IMR-90 (cell line): ENCODE measurements at regions not wholly inside any gene's neighbourhood (a gene's known extent, or its start where the extent isn't known, plus 50 kb on each side); places are given as distances from the start of the nearest gene placed in this dataset.

Experiments used
- ATAC-seq: fragments of 200-7000 bp; cut with Tn5 transposase; 2 replicates; pipeline ENCODE4 v1.9.1; 2020; ENCODE audit warnings: low read depth, mild to moderate bottlenecking, moderate library complexity
- BruUV-seq: library from RNA; stranded (reverse); fragments of 400-500 nt; replicated peaks from 2 replicates; lab custom pipeline; 2021; lab: Mats Ljungman, UMichigan
- CTCF ChIA-PET: fragments of 300-600 bp; formaldehyde crosslinking; extraction: SDS; loops from one replicate; lab custom pipeline; 2021; ENCODE audit warnings: antibody characterized with exemption; lab: Yijun Ruan, JAX
- POLR2A ChIA-PET: fragments of 300-600 bp; sonication (Branson Sonifier 250); formaldehyde crosslinking; loops from one replicate; lab custom pipeline; 2022; ENCODE audit warnings: antibody characterized with exemption; ENCODE audit not compliant: unreplicated experiment; lab: Charles Lee
- DNase-seq: peaks from one replicate; pipeline ENCODE4 v3.0.0; 2013
- H2AFZ ChIP-seq: replicated peaks from 2 replicates; pipeline ENCODE3; 2013; ENCODE audit warnings: low read length, mild to moderate bottlenecking; ENCODE audit not compliant: poor library complexity
- H2AK5ac ChIP-seq: 2 replicates; pipeline ENCODE4 v1.6.1; 2013; ENCODE audit warnings: low read depth, low read length, inconsistent platforms
- H2AK9ac ChIP-seq: replicated peaks from 2 replicates; pipeline ENCODE3; 2013; ENCODE audit warnings: mild to moderate bottlenecking, low read depth, low read length, moderate library complexity; ENCODE audit not compliant: poor library complexity
- H2BK120ac ChIP-seq: 2 replicates; pipeline ENCODE4 v1.6.1; 2013; ENCODE audit warnings: low read depth, low read length, inconsistent platforms
- H2BK15ac ChIP-seq: 3 replicates; pipeline ENCODE4 v1.6.1; 2013; ENCODE audit warnings: low read depth, low read length, inconsistent platforms
- H2BK20ac ChIP-seq: 2 replicates; pipeline ENCODE4 v1.6.1; 2013; ENCODE audit warnings: low read depth, mild to moderate bottlenecking, inconsistent platforms, low read length, moderate library complexity
- H2BK5ac ChIP-seq: 2 replicates; pipeline ENCODE4 v1.6.1; 2013; ENCODE audit warnings: mild to moderate bottlenecking, low read depth, low read length, inconsistent platforms; ENCODE audit not compliant: poor library complexity, severe bottlenecking
- H3K14ac ChIP-seq: replicated peaks from 2 replicates; pipeline ENCODE4 v1.6.1; 2013; ENCODE audit warnings: low read depth, low read length, inconsistent platforms
- H3K18ac ChIP-seq: 2 replicates; pipeline ENCODE4 v1.6.1; 2013; ENCODE audit warnings: low read depth, low read length, control low read depth
- H3K23ac ChIP-seq: 2 replicates; pipeline ENCODE4 v1.6.1; 2013; ENCODE audit warnings: low read depth, low read length, inconsistent platforms
- H3K27ac ChIP-seq: 2 replicates; pipeline ENCODE4 v1.5.1; 2013; ENCODE audit warnings: mild to moderate bottlenecking, control low read depth, low read length; ENCODE audit not compliant: insufficient read depth
- H3K27me3 ChIP-seq: 2 replicates; pipeline ENCODE4 v1.6.1; 2013; ENCODE audit warnings: low read length; ENCODE audit not compliant: control insufficient read depth, insufficient read depth
- H3K36me3 ChIP-seq: 2 replicates; pipeline ENCODE4 v1.6.1; 2013; ENCODE audit warnings: low read length, mixed read lengths; ENCODE audit not compliant: control insufficient read depth, insufficient read depth
- H3K4ac ChIP-seq: 2 replicates; pipeline ENCODE4 v1.6.1; 2013; ENCODE audit warnings: low read depth, low read length, inconsistent platforms
- H3K4me1 ChIP-seq: 2 replicates; pipeline ENCODE4 v1.6.1; 2013; ENCODE audit warnings: low read length, mixed read lengths; ENCODE audit not compliant: control insufficient read depth, insufficient read depth
- H3K4me2 ChIP-seq: 2 replicates; pipeline ENCODE4 v1.6.1; 2013; ENCODE audit warnings: low read depth, mild to moderate bottlenecking, control low read depth, low read length, moderate library complexity
- H3K4me3 ChIP-seq: 2 replicates; pipeline ENCODE4 v1.5.1; 2013; ENCODE audit warnings: low read depth, mild to moderate bottlenecking, control low read depth, low read length, moderate library complexity; ENCODE audit not compliant: insufficient read depth
- H3K56ac ChIP-seq: 2 replicates; pipeline ENCODE4 v1.6.1; 2013; ENCODE audit warnings: low read length, inconsistent platforms; ENCODE audit not compliant: insufficient read depth; ENCODE audit errors: extremely low read depth
- H3K79me1 ChIP-seq, 2 experiments: 2 replicates each; pipeline ENCODE4 v1.6.1; 2013; ENCODE audit warnings: low read length in 2 of 2, inconsistent platforms in 1 of 2, low read depth in 1 of 2
- H3K9ac ChIP-seq: 2 replicates; pipeline ENCODE4 v1.6.1; 2013; ENCODE audit warnings: low read depth, low read length, control low read depth
- H3K9me1 ChIP-seq: 2 replicates; pipeline ENCODE4 v1.6.1; 2013; ENCODE audit warnings: low read length, inconsistent platforms; ENCODE audit not compliant: insufficient read depth
- H3K9me3 ChIP-seq: 2 replicates; pipeline ENCODE4 v1.6.1; 2013; ENCODE audit warnings: low read length; ENCODE audit not compliant: control insufficient read depth, insufficient read depth
- H4K20me1 ChIP-seq: 2 replicates; pipeline ENCODE4 v1.6.1; 2013; ENCODE audit warnings: low read length, inconsistent platforms; ENCODE audit not compliant: insufficient read depth
- H4K5ac ChIP-seq: 2 replicates; pipeline ENCODE4 v1.6.1; 2013; ENCODE audit warnings: mild to moderate bottlenecking, low read depth, low read length, control low read depth
- H4K8ac ChIP-seq, 2 experiments: 2 replicates each; pipeline ENCODE4 v1.6.1; 2013; ENCODE audit warnings: low read depth in 2 of 2, low read length in 2 of 2, control low read depth in 1 of 2, inconsistent platforms in 1 of 2
- H4K91ac ChIP-seq: 2 replicates; pipeline ENCODE4 v1.6.1; 2013; ENCODE audit warnings: low read depth, low read length, inconsistent platforms; ENCODE audit not compliant: insufficient read depth
- BHLHE40 ChIP-seq: fragments of 150-350 bp; IDR thresholded peaks from 2 replicates; pipeline ENCODE4 v1.6.1; 2016; ENCODE audit warnings: mild to moderate bottlenecking, low read depth, low read length
- CHD1 ChIP-seq: IDR thresholded peaks from 2 replicates; pipeline ENCODE4 v1.6.1; 2012; ENCODE audit warnings: low read depth, low read length, improper control_type of control experiment
- FOS ChIP-seq: fragments of 150-350 bp; IDR thresholded peaks from 2 replicates; pipeline ENCODE4 v1.6.1; 2016; ENCODE audit warnings: low read depth, low read length
- MAFK ChIP-seq: IDR thresholded peaks from 2 replicates; pipeline ENCODE4 v1.6.1; 2012; ENCODE audit warnings: low read depth, low read length, improper control_type of control experiment
- MAZ ChIP-seq: IDR thresholded peaks from 2 replicates; pipeline ENCODE4 v1.6.1; 2012; ENCODE audit warnings: low read depth, mild to moderate bottlenecking, low read length, improper control_type of control experiment, moderate library complexity, borderline replicate concordance
- MXI1 ChIP-seq: IDR thresholded peaks from 2 replicates; pipeline ENCODE4 v1.6.1; 2012; ENCODE audit warnings: low read depth, mild to moderate bottlenecking, low read length, moderate library complexity, borderline replicate concordance
- POLR2A ChIP-seq: IDR thresholded peaks from 2 replicates; pipeline ENCODE4 v1.6.1; 2012; ENCODE audit warnings: mild to moderate bottlenecking, low read depth, low read length
- RAD21 ChIP-seq: IDR thresholded peaks from 2 replicates; pipeline ENCODE4 v1.6.1; 2012; ENCODE audit warnings: low read length, improper control_type of control experiment
- RCOR1 ChIP-seq: IDR thresholded peaks from 2 replicates; pipeline ENCODE4 v1.6.1; 2012; ENCODE audit warnings: mild to moderate bottlenecking, low read length, improper control_type of control experiment; ENCODE audit not compliant: insufficient replicate concordance
- RFX5 ChIP-seq: IDR thresholded peaks from 2 replicates; pipeline ENCODE4 v1.8.0; 2012; ENCODE audit warnings: low read depth, mild to moderate bottlenecking, low read length, moderate library complexity
- SMC3 ChIP-seq: fragments of 150-350 bp; IDR thresholded peaks from 2 replicates; pipeline ENCODE4 v1.6.1; 2016; ENCODE audit warnings: low read depth, mild to moderate bottlenecking, antibody characterized with exemption, low read length, moderate library complexity
- WGBS, 2 experiments: methylation state at CpG; one replicate each; pipeline versions ENCODE4 v1.1.5 to v1.1.7; 2013; ENCODE audit warnings: missing lambda C conversion rate in 2 of 2; ENCODE audit not compliant: insufficient read length in 1 of 2; ENCODE audit errors: extremely low coverage in 2 of 2; 5-methylcytosine and 5-hydroxymethylcytosine counted together
- dilution Hi-C: fragments of 300-500 bp; cut with HindIII; formaldehyde crosslinking; loops from one replicate; pipeline ENCODE4 v1.14.3; 2018; ENCODE audit warnings: low sequenced_read_pairs; ENCODE audit not compliant: unreplicated experiment
- in situ Hi-C: fragments of 300-500 bp; cut with MboI; formaldehyde crosslinking; loops from 3 replicates; pipeline ENCODE4 v1.14.3; 2019; ENCODE audit warnings: low sequenced_read_pairs, inconsistent platforms, mixed read lengths
- intact Hi-C: fragments of 100-400 bp; cut with micrococcal nuclease; formaldehyde crosslinking; loops from 2 replicates; pipeline ENCODE4 v1.10.0; 2022
- TF ChIP-seq, protein P1 (sequence below): conservative IDR thresholded peaks from 2 replicates; pipeline ENCODE4 v1.5.1; 2012; ENCODE audit warnings: mild to moderate bottlenecking, low read depth, low read length, improper control_type of control experiment
- TF ChIP-seq, protein P2 (sequence below): fragments of 150-350 bp; IDR thresholded peaks from 2 replicates; pipeline ENCODE4 v1.6.1; 2017; ENCODE audit warnings: mild to moderate bottlenecking, antibody characterized with exemption, low read length, low read depth
- TF ChIP-seq, protein P3 (sequence below): fragments of 150-350 bp; IDR thresholded peaks from 2 replicates; pipeline ENCODE4 v1.6.1; 2016; ENCODE audit warnings: low read depth, mild to moderate bottlenecking, low read length, moderate library complexity, borderline replicate concordance

DNA sequence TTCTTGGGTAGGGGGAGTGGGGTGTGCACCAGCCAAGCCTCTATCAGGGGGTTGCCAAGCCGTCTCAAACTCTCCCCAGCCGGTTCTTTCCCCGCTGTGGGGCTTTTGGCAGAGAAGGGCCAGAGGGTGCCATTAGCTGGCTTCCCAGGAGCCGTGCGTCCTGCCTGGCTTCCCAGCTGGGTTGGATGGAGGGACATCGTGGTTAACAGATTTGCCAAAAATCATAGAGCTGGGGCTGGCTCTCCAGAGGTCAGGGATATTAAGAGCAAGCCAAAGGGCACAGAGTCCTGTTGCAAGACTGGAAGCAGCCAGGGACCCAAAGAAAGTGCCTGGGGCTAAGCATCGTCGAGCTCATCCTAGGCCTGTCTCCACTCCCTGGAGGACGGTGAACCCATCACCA is 104.6 kb upstream of the HES1 start:
- H3K14ac ChIP-seq: no peak overlapping the region
- H3K4me1 ChIP-seq: no peaks in the 10 kb centered on the region
- H3K27ac ChIP-seq: no peak overlapping the region
- dilution Hi-C loops (no loop called here), intact Hi-C loops (no loop called here), in situ Hi-C loops (no loop called here)
- no peak overlapping the region for H2BK15ac ChIP-seq
- no peak overlapping the region for H4K91ac ChIP-seq
- H3K27me3 ChIP-seq: peaks cover 40% of the 10 kb centered on the region
- no peak overlapping the region for H2BK120ac ChIP-seq
- 43% methylated on average over 1 of the region's 9 CpGs; no CpG with 5 or more reads in 1 of the 2 experiments for WGBS, 2 experiments
- ATAC-seq (no peak), DNase-seq (no peak)
- no peak overlapping the region for H2AK5ac ChIP-seq
- H2AK9ac ChIP-seq: no peak overlapping the region
- H3K56ac ChIP-seq: no peak overlapping the region
- H3K4ac ChIP-seq: no peak overlapping the region
- no peaks in the 10 kb centered on the region for H3K79me1 ChIP-seq
- no peak overlapping the region for H4K8ac ChIP-seq
- TF ChIP-seq MAFK (no peak), RFX5 (no peak), RCOR1 (no peak), MAZ (no peak), FOS (no peak), RAD21 (no peak), CHD1 (no peak), MXI1 (no peak), POLR2A (no peak), BHLHE40 (no peak), SMC3 (no peak)
- TF ChIP-seq, protein P1, sequence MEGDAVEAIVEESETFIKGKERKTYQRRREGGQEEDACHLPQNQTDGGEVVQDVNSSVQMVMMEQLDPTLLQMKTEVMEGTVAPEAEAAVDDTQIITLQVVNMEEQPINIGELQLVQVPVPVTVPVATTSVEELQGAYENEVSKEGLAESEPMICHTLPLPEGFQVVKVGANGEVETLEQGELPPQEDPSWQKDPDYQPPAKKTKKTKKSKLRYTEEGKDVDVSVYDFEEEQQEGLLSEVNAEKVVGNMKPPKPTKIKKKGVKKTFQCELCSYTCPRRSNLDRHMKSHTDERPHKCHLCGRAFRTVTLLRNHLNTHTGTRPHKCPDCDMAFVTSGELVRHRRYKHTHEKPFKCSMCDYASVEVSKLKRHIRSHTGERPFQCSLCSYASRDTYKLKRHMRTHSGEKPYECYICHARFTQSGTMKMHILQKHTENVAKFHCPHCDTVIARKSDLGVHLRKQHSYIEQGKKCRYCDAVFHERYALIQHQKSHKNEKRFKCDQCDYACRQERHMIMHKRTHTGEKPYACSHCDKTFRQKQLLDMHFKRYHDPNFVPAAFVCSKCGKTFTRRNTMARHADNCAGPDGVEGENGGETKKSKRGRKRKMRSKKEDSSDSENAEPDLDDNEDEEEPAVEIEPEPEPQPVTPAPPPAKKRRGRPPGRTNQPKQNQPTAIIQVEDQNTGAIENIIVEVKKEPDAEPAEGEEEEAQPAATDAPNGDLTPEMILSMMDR: no peak
- TF ChIP-seq, protein P2, sequence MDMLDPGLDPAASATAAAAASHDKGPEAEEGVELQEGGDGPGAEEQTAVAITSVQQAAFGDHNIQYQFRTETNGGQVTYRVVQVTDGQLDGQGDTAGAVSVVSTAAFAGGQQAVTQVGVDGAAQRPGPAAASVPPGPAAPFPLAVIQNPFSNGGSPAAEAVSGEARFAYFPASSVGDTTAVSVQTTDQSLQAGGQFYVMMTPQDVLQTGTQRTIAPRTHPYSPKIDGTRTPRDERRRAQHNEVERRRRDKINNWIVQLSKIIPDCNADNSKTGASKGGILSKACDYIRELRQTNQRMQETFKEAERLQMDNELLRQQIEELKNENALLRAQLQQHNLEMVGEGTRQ: no peak
- TF ChIP-seq, protein P3, sequence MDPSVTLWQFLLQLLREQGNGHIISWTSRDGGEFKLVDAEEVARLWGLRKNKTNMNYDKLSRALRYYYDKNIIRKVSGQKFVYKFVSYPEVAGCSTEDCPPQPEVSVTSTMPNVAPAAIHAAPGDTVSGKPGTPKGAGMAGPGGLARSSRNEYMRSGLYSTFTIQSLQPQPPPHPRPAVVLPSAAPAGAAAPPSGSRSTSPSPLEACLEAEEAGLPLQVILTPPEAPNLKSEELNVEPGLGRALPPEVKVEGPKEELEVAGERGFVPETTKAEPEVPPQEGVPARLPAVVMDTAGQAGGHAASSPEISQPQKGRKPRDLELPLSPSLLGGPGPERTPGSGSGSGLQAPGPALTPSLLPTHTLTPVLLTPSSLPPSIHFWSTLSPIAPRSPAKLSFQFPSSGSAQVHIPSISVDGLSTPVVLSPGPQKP: no peak
- no peaks in the 10 kb centered on the region for H4K20me1 ChIP-seq
- BruUV-seq: no TSS peak
- H3K4me3 ChIP-seq: no peak overlapping the region
- CTCF ChIA-PET: no interaction called here
- POLR2A ChIA-PET: no interaction called here
- no peak overlapping the region for H3K23ac ChIP-seq
- H3K36me3 ChIP-seq: no peaks in the 10 kb centered on the region
- H3K4me2 ChIP-seq: no peak overlapping the region
- H2AFZ ChIP-seq: no peak overlapping the region
- H3K9me3 ChIP-seq: no peaks in the 10 kb centered on the region
- H2BK5ac ChIP-seq: no peak overlapping the region
- H2BK20ac ChIP-seq: no peak overlapping the region
- no peak overlapping the region for H3K18ac ChIP-seq
- H3K9ac ChIP-seq: no peak overlapping the region
- no peak overlapping the region for H4K5ac ChIP-seq
- H3K9me1 ChIP-seq: no peaks in the 10 kb centered on the region
